ENCODE measurements at regions not wholly inside any gene's neighbourhood (a gene's known extent, or its start where the extent isn't known, plus 50 kb on each side); places are given as distances from the start of the nearest gene placed in this dataset.

GRCh38 chrX:74246524-74246923, 57.5 kb upstream of the ZCCHC13 start:
- Histone ChIP-seq H3K4me3 (ENCODE audit: low read length) (no peak overlapping the region), H3K9me3 (ENCODE audit: insufficient read depth, low read length) (no peaks in the 10 kb centered on the region), H3K9ac (ENCODE audit: low read length) (no peak overlapping the region), H3K79me2 (ENCODE audit: low read length) (no peaks in the 10 kb centered on the region), H3K4me1 (ENCODE audit: low read length) (no peaks in the 10 kb centered on the region), H3K27ac (ENCODE audit: low read length) (no peak overlapping the region), H3K4me2 (ENCODE audit: low read length) (no peak overlapping the region), H2AFZ (ENCODE audit: low read depth, low read length) (no peak overlapping the region), H3K36me3 (replicated peaks; ENCODE audit: low read depth, low read length) (peaks cover 3% of the 10 kb centered on the region), H4K20me1 (ENCODE audit: insufficient read depth, low read length) (no peaks in the 10 kb centered on the region; the same call in 1 of the 2 replicates), H3K27me3 (ENCODE audit: low read depth, low read length) (no peaks in the 10 kb centered on the region)
- no peak for TF ChIP-seq EZH2phosphoT487 (IDR thresholded peaks at IDR 0.05; ENCODE audit: low read depth)
- TF ChIP-seq CTCF (IDR thresholded peaks at IDR 0.05; ENCODE audit: low read depth, low read length) = no peak

- no peak overlapping the region for H3K4me3 ChIP-seq (ENCODE audit: low read length)
- no peaks in the 10 kb centered on the region; the same call in 1 of the 2 replicates for H4K20me1 ChIP-seq (ENCODE audit: insufficient read depth, low read length)
- no peak overlapping the region for H3K4me2 ChIP-seq (ENCODE audit: low read length)
- no peak overlapping the region for H3K27ac ChIP-seq (ENCODE audit: low read length)
- H3K79me2 ChIP-seq (ENCODE audit: low read length) = no peaks in the 10 kb centered on the region
- H3K4me1 ChIP-seq (ENCODE audit: low read length) = no peaks in the 10 kb centered on the region
- no peak overlapping the region for H3K9ac ChIP-seq (ENCODE audit: low read length)
- H3K27me3 ChIP-seq (ENCODE audit: low read depth, low read length) = no peaks in the 10 kb centered on the region
- TF ChIP-seq EZH2phosphoT487 (IDR thresholded peaks at IDR 0.05; ENCODE audit: low read depth) (no peak), CTCF (IDR thresholded peaks at IDR 0.05; ENCODE audit: low read depth, low read length) (no peak)
- H3K36me3 ChIP-seq (replicated peaks; ENCODE audit: low read depth, low read length) = peaks cover 9% of the 10 kb centered on the region
- H2AFZ ChIP-seq (ENCODE audit: low read depth, low read length) = no peak overlapping the region
- no peaks in the 10 kb centered on the region for H3K9me3 ChIP-seq (ENCODE audit: insufficient read depth, low read length)
Observed at GRCh38 chrX:74242484-74243138, 61.4 kb upstream of the ZCCHC13 start.

- Histone ChIP-seq H4K20me1 (ENCODE audit: insufficient read depth, low read length) (no peaks in the 10 kb centered on the region; the same call in 1 of the 2 replicates), H3K36me3 (replicated peaks; ENCODE audit: low read depth, low read length) (peaks cover 9% of the 10 kb centered on the region), H2AFZ (ENCODE audit: low read depth, low read length) (no peak overlapping the region), H3K79me2 (ENCODE audit: low read length) (no peaks in the 10 kb centered on the region), H3K9ac (ENCODE audit: low read length) (no peak overlapping the region), H3K9me3 (ENCODE audit: insufficient read depth, low read length) (no peaks in the 10 kb centered on the region), H3K27ac (ENCODE audit: low read length) (no peak overlapping the region), H3K4me2 (ENCODE audit: low read length) (no peak overlapping the region), H3K27me3 (ENCODE audit: low read depth, low read length) (no peaks in the 10 kb centered on the region), H3K4me3 (ENCODE audit: low read length) (no peak overlapping the region), H3K4me1 (ENCODE audit: low read length) (no peaks in the 10 kb centered on the region)
- TF ChIP-seq EZH2phosphoT487 (IDR thresholded peaks at IDR 0.05; ENCODE audit: low read depth) (no peak), CTCF (IDR thresholded peaks at IDR 0.05; ENCODE audit: low read depth, low read length) (no peak)
Observed at GRCh38 chrX:74242050-74242449, 61.9 kb upstream of the ZCCHC13 start.

- H3K4me2 ChIP-seq (ENCODE audit: low read length) = no peak overlapping the region
- H3K4me1 ChIP-seq (ENCODE audit: low read length) = no peaks in the 10 kb centered on the region
- no peak overlapping the region for H3K9ac ChIP-seq (ENCODE audit: low read length)
- no peaks in the 10 kb centered on the region for H3K9me3 ChIP-seq (ENCODE audit: insufficient read depth, low read length)
- H3K79me2 ChIP-seq (ENCODE audit: low read length) = no peaks in the 10 kb centered on the region
- no peak overlapping the region for H3K4me3 ChIP-seq (ENCODE audit: low read length)
- H4K20me1 ChIP-seq (ENCODE audit: insufficient read depth, low read length) = peaks cover 3% of the 10 kb centered on the region; the same call in 1 of the 2 replicates
- no peak overlapping the region for H3K27ac ChIP-seq (ENCODE audit: low read length)
- peaks cover 9% of the 10 kb centered on the region for H3K36me3 ChIP-seq (replicated peaks; ENCODE audit: low read depth, low read length)
- no peak for TF ChIP-seq EZH2phosphoT487 (IDR thresholded peaks at IDR 0.05; ENCODE audit: low read depth)
- no peak for TF ChIP-seq CTCF (IDR thresholded peaks at IDR 0.05; ENCODE audit: low read depth, low read length)
- no peak overlapping the region for H2AFZ ChIP-seq (ENCODE audit: low read depth, low read length)
- H3K27me3 ChIP-seq (ENCODE audit: low read depth, low read length) = no peaks in the 10 kb centered on the region
Observed at GRCh38 chrX:74238771-74239170, 65.2 kb upstream of the ZCCHC13 start.

Measured in OCI-LY3 (cell line).